Vagina (tissue), 2 donors: ENCODE measurements at regions not wholly inside any gene's neighbourhood (a gene's known extent, or its start where the extent isn't known, plus 50 kb on each side); places are given as distances from the start of the nearest gene placed in this dataset.

Experiments used
- CTCF ChIP-seq, 3 experiments: fragments of 450-650 bp in 2 of 3; fragments of 200-600 bp in 1 of 3; sonication (generic) in 1 of 3; IDR thresholded peaks; one replicate each; pipeline ENCODE4 v1.5.1; 2017 to 2019; ENCODE audit warnings: antibody characterized with exemption in 3 of 3, mild to moderate bottlenecking in 2 of 3, moderate library complexity in 2 of 3
- POLR2A ChIP-seq, 2 donors: fragments of 450-650 bp; IDR thresholded peaks; one replicate each; pipeline ENCODE4 v1.6.1; 2017; ENCODE audit warnings: antibody characterized with exemption in 2 of 2, mild to moderate bottlenecking in 2 of 2, moderate library complexity in 2 of 2
- POLR2AphosphoS5 ChIP-seq, 2 donors: sonication (generic); formaldehyde crosslinking; IDR thresholded peaks; one replicate each; pipeline ENCODE4 v1.9.0; 2017; ENCODE audit warnings: antibody characterized with exemption in 2 of 2, mild to moderate bottlenecking in 2 of 2, low read depth in 1 of 2; ENCODE audit not compliant: insufficient read depth in 1 of 2

GRCh38 chr11:79950741-79951140 is 509.9 kb upstream of the TENM4 start:
- no peak for TF ChIP-seq CTCF (IDR thresholded peaks at IDR 0.05)
- TF ChIP-seq POLR2A (IDR thresholded peaks at IDR 0.05): no peak
- no peak for TF ChIP-seq POLR2AphosphoS5 (IDR thresholded peaks at IDR 0.05; ENCODE audit: insufficient read depth in 1 of 2, low read depth in 1 of 2)
